ENCODE measurements at regions not wholly inside any gene's neighbourhood (a gene's known extent, or its start where the extent isn't known, plus 50 kb on each side); places are given as distances from the start of the nearest gene placed in this dataset.
"Not testable (repeated sequence)": the region's sequence is repeated elsewhere in the genome, so short reads cannot be mapped to it uniquely, and the experiment has no call there.

- no peak for DNase-seq
Measured at GRCh38 chr13:83211301-83211700, 671.0 kb downstream of the SLITRK1 start.

- no peak for DNase-seq
Measured at GRCh38 chr13:83204886-83205285, 677.4 kb downstream of the SLITRK1 start.

DNA sequence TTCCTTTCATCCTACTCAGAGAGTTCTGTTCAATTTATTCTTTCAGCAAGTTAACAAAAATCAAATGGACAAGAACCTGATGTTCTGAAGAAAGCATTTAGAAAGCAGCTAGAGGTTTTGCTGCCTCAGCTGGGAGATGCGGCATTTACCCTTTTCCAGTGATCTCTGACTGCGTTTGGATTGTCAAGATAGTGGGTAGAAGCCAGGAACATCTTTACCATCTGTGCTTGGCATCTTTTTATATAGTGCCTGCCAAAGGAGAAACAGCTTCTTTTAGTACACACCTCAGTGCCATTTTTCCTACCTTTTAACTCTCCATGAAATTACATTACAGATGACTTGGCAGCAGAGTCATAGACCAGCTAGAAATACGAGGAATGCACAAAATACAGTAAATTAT, 680.8 kb downstream of the SLITRK1 start:
- DNase-seq: no peak

DNA sequence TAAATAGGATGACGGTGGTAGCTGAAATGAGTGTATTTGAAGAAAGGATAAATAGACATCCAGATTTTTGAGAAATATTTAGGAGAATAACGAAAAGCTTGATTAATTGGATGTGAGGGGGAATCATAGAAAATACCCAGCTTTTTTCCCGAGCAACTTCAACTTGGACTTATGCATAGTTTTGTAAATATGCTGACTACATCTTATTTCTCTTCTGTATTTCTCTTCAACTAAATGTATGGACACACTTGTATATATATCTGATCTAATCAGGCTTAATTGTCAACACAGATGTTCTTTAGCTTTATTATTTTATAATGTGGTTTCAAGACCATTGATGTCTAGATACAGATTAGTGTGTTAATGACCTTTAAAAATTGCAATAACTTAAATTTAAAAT, 685.0 kb downstream of the SLITRK1 start:
- no peak for DNase-seq

GRCh38 chr13:83190020-83190419, 692.3 kb downstream of the SLITRK1 start:
- no peak for DNase-seq

DNA sequence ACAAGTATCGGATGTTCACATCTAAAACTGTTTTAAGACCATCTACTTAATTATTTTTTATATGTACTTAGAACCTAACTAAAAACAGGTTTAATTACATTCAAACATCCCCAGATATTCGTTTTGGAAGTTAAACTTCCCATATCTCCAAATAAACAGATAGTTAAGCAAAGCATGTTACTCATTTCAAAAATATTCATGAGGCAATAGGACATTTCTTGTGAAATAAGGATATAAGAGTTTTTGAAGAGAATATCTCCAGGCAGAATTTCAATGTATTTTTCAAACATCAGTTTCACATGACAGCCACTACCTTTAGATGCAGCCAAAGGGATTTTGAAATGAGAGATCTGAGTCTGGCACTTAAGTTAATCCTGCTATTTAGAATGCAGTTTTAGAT, 697.5 kb downstream of the SLITRK1 start:
- no peak for DNase-seq

- DNase-seq: no peak
Measured at GRCh38 chr13:83184150-83184475, 698.2 kb downstream of the SLITRK1 start.

GRCh38 chr13:83183439-83184149, 698.7 kb downstream of the SLITRK1 start:
- DNase-seq: no peak

DNA sequence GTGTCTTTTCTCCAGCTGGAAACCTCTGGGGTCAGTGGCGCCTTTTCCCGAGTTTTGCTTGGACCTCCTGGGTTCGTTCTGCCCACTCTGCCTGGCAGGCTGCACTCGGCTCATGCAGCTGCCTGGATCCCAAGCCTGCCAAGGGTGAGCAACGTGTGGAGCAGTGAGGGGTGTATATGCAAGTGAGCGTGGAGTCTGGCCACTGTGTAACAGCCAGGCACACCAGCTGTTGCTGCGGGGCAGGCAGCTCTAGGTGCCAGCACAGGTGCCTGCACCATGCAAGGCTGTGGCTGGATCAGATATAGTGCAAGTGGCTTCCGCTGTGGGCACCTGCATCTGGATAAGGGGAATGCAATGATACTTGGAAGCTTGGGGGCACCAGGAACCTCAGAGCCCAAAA, 699.4 kb downstream of the SLITRK1 start:
- no peak for DNase-seq

DNA sequence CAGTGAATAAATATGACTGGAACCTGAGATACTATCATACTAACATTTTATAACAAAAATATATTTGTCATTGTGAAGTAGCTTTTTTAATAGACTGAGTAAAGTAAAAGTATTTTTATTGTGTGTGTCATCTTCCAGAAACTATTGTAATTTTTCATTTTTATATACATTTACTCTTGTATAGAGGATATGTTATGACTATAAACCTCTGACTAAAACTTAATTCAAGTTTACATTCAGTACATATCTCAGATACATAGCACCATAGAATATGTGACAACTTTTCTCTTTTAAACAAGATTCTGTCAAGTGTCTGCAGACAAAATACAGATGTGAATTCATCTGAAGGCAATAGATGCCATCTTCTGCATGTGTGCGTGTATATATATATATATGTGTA, 704.3 kb downstream of the SLITRK1 start:
- DNase-seq: no peak

GRCh38 chr13:83168590-83168989, 713.7 kb downstream of the SLITRK1 start:
- no peak for DNase-seq

DNA sequence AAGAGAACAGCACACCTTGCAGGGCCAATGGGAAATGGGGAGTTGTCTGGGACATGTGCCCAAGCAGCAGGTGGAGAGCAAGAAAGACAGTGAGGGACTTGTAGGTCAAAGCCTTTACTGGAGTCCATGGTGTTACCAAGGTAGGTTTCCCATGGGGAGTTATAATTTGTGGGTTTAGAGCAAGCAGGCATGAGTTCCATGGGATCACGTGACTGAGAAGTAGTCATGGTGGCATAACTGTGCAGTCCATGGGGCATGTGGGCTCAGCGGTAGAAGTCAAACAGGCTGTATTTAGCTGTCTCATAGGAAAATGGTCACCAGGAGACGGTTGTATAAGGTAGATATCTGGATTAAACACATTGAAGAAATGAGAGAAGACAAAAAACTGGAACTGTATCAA, 715.1 kb downstream of the SLITRK1 start:
- DNase-seq: no peak

DNA sequence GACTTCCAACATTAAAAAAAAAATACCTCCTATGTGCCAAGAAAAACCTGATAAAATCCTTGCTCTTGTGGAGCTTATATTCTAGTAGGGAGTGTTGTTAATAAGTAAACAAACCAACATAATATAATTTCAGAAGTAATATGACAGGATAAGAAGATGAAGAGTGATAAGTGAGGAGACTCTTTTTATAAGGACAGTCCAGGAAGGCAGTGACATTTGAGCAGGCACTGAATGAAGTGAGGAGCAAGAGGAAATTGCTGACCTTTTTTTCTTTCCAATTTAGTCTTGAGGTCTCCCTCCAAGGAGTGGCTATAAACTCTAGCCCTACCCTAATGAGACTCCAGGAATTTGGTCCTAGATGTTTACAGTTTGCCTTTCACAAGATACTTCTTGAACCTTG, 715.7 kb downstream of the SLITRK1 start:
- no peak for DNase-seq

DNA sequence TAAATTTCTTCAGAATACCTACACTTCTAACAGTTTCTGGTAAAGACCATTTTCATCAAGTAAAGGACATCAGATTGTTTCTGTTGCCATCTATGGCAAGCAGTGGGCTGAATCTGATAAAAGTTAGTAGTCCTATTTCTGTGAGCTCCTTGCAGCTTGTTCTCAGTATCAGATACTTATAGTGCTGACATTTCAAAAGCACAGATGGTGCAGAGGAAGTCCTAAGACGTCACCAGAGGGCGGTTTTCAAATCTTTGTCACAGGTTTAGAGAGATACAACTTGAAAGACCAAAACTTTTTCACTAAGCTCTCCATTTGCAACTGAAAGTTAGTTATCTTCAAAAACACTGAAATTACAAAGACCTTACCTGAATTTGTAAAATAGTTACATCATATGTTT, 719.8 kb downstream of the SLITRK1 start:
- no peak for DNase-seq

GRCh38 chr13:83153848-83154247, 728.4 kb downstream of the SLITRK1 start:
- DNase-seq: peak; percentile 51

DNA sequence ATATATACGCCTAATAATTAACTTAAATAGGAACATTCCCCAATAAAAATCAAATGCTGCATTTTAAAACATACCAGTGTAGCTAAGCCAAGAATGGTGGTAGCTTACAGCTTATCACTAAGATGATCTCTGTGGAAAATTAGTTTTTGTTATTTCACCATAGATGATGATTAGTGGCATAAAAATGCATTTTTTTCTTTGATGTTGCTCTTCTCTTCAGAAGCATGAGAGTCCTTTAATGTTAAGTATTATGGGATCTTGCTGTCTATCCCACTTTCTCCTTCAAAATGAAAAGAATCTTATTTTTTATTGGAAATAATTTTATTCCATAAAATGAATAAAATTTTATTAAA, 731.0 kb downstream of the SLITRK1 start:
- DNase-seq: no peak

DNA sequence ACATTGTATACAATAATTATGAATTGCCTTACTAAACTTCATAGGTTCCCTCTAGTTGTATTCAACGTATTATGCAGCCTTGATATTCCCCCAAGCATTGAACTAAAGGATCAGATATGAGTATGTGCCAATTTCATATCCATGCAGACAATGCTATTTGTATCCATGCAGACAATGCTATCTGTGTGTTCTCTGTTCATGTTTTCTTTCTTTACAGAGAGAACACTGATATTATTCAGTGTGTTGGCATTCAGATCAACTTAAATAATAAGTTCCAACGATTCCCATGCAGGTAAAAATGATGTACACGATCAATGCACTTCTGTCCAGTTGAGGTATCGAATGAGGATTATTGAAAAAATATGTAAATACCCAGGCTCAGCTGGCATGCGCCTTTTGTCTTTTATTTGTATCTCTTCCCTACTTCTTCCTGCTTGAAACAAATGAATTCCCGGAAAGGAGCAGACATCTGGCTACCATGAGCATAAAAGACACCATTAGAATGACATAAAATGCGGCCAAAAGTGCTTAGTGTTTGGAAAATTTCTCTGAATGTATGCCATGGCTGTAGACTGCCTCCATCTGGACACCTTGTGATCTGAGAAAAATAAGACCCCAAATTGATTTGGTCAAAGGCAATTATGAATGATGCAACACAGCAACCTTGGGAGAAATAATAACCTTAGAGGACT, 731.5 kb downstream of the SLITRK1 start:
- DNase-seq: no peak

DNA sequence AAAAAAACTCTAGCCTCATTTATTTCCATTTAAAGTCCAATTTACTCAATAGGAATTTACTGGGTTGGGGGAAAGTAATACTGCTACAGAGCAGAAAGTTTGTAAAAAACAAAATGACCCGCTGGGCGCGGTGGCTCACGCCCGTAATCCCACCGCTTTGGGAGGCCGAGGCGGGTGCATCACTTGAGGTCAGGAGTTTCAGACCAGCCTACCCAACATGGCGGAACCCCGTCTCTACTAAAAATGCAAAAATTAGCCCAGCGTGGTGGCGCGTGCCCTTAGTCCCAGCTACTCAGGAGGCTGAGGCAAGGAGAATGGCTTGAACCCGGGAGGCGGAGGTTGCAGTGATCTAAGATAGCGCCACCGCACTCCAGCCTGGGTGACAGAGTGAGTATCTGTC, 745.6 kb downstream of the SLITRK1 start:
- no peak for DNase-seq

- DNase-seq: peak; percentile 40
Measured at GRCh38 chr13:83125791-83126190, 756.5 kb downstream of the SLITRK1 start.

DNA sequence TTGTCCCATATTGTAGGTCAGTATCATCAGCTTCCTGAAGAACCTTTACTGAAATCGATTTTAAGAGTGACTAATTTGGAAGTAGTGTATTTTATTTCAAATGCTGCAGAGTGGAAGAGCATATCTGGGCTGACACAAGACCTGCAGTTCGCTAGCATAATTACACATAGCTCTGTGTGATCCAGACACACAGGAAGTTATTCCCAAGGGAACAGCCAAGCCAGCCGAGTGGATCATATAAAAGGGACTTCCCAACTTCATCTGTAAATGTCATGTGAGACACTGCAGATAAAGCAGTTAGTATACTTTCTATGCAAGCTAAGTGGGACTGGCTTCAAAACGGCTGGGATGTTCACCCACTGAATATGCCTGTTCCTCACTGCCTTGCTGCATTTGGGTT, 760.4 kb downstream of the SLITRK1 start:
- no peak for DNase-seq

- DNase-seq: no peak
Measured at GRCh38 chr13:83117046-83117445, 765.2 kb downstream of the SLITRK1 start.

- not testable (repeated sequence) for DNase-seq
Measured at GRCh38 chr13:83101574-83102247, 780.6 kb downstream of the SLITRK1 start.

GRCh38 chr13:83100237-83100636, 782.0 kb downstream of the SLITRK1 start:
- DNase-seq: no peak

GRCh38 chr13:83088858-83089257, 793.4 kb downstream of the SLITRK1 start:
- DNase-seq: no peak

GRCh38 chr13:83086948-83087347, 795.3 kb downstream of the SLITRK1 start:
- DNase-seq: no peak
